Esophagus muscularis mucosa (tissue), 4 donors: ENCODE measurements at regions not wholly inside any gene's neighbourhood (a gene's known extent, or its start where the extent isn't known, plus 50 kb on each side); places are given as distances from the start of the nearest gene placed in this dataset.

Source experiments
- DNase-seq: peaks from one replicate; pipeline ENCODE4 v3.0.0-alpha.2; 2017; ENCODE audit errors: extremely low spot score
- H3K27ac ChIP-seq, 4 donors: fragments of 200-600 bp; sonication (generic); replicated peaks in 1 of 4; 1 replicate in 3 of 4; 2 replicates in 1 of 4; pipeline ENCODE4 v1.5.1; 2016 to 2019; ENCODE audit warnings: mild to moderate bottlenecking in 1 of 4
- H3K27me3 ChIP-seq, 4 donors: fragments of 200-600 bp; sonication (generic); one replicate each; pipeline versions ENCODE4 v1.5.1 to v1.6.0; 2016 to 2019
- H3K36me3 ChIP-seq, 4 donors: fragments of 200-600 bp; sonication (generic); one replicate each; pipeline ENCODE4 v1.5.1; 2016 to 2019
- H3K4me1 ChIP-seq, 4 donors: fragments of 200-600 bp; sonication (generic); one replicate each; pipeline ENCODE4 v1.5.1; 2016 to 2019
- H3K4me3 ChIP-seq, 4 donors: fragments of 200-600 bp; sonication (generic); 1 replicate in 2 of 4; 2 replicates in 2 of 4; pipeline ENCODE4 v1.5.1; 2016 to 2019; ENCODE audit warnings: mild to moderate bottlenecking in 4 of 4, moderate library complexity in 1 of 4
- H3K9me3 ChIP-seq, 4 donors: fragments of 200-600 bp; sonication (generic); 1 replicate in 3 of 4; 2 replicates in 1 of 4; pipeline ENCODE4 v1.5.1; 2016 to 2019
- EP300 ChIP-seq: sonication (generic); formaldehyde crosslinking; IDR thresholded peaks from one replicate; pipeline ENCODE4 v1.6.1; 2017; ENCODE audit warnings: antibody characterized with exemption
- POLR2A ChIP-seq: fragments of 450-650 bp; IDR thresholded peaks from one replicate; pipeline ENCODE4 v1.6.1; 2017; ENCODE audit warnings: antibody characterized with exemption, moderate library complexity, mild to moderate bottlenecking, low read depth
- POLR2AphosphoS5 ChIP-seq, 2 donors: sonication (generic); formaldehyde crosslinking; IDR thresholded peaks; one replicate each; pipeline ENCODE4 v1.6.1; 2017; ENCODE audit warnings: antibody characterized with exemption in 2 of 2
- WGBS: methylation state at CpG from one replicate; pipeline ENCODE4 v1.1.5; 2018; 5-methylcytosine and 5-hydroxymethylcytosine counted together
- intact Hi-C: fragments of 100-400 bp; cut with DNase I; formaldehyde crosslinking; loops from one replicate; pipeline ENCODE4 v1.15.1; 2023
- TF ChIP-seq, protein P1 (sequence below), 3 experiments: fragments of 200-600 bp in 2 of 3; fragments of 450-650 bp in 1 of 3; sonication (generic) in 2 of 3; IDR thresholded peaks; one replicate each; pipeline ENCODE4 v1.5.1; 2017 to 2019; ENCODE audit warnings: antibody characterized with exemption in 3 of 3, mild to moderate bottlenecking in 2 of 3, moderate library complexity in 1 of 3

DNA sequence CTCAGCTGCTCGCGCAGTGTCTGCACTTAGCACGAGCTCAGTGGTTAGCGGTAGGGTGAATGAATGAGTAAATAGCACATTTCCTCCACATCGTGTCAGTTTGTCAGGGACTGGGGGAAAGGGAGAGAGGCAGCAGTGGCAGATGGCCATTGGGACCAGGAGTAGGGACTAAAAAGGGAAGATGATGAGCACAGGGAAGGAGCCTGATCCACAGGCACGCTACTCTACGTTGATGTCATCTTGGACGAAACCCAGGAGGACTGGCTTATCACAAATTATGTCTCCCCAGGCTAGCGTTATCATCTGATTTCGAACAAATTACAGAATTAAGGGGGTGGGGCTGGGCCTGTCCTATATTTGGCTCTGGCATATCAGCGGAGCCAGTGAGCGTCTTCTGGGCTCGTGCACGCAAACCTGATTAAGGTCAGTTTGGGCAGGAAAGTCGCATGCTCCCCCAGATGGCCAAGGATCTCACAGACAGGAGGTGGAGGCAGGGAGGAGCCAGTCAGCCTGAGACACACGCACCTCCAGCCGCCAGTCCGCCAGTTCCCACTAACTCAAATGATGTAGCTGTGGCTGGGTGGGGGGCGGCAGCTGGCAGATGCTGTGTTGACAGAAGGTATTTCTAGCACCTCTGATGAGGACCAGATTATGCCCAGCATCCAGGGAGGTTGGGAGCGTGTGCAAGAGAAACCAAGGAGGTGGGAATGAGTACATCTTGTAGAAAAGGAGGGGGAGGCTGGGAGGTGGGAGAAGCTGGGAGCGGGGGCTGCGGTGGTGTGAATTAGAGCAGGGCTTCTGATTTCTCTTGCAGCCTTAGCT lies 97.4 kb upstream of the PRDM11 start:
- H3K4me1 ChIP-seq, result peaks cover 44 to 54% (median 49%) of the 10 kb centered on the region in 4 donors
- WGBS, result 51% methylated on average over 22 of the region's 22 CpGs
- H3K27me3 ChIP-seq, result no peaks in the 10 kb centered on the region
- H3K36me3 ChIP-seq, result no peaks in the 10 kb centered on the region
- DNase-seq, result no peak
- intact Hi-C loops, result no loop called here
- H3K9me3 ChIP-seq, result no peaks in the 10 kb centered on the region
- H3K27ac ChIP-seq, result no peak overlapping the region
- H3K4me3 ChIP-seq, result no peak overlapping the region
- TF ChIP-seq EP300 (no peak), POLR2A (no peak), POLR2AphosphoS5 (IDR thresholded peaks at IDR 0.05) (no peak)
- TF ChIP-seq, protein P1, sequence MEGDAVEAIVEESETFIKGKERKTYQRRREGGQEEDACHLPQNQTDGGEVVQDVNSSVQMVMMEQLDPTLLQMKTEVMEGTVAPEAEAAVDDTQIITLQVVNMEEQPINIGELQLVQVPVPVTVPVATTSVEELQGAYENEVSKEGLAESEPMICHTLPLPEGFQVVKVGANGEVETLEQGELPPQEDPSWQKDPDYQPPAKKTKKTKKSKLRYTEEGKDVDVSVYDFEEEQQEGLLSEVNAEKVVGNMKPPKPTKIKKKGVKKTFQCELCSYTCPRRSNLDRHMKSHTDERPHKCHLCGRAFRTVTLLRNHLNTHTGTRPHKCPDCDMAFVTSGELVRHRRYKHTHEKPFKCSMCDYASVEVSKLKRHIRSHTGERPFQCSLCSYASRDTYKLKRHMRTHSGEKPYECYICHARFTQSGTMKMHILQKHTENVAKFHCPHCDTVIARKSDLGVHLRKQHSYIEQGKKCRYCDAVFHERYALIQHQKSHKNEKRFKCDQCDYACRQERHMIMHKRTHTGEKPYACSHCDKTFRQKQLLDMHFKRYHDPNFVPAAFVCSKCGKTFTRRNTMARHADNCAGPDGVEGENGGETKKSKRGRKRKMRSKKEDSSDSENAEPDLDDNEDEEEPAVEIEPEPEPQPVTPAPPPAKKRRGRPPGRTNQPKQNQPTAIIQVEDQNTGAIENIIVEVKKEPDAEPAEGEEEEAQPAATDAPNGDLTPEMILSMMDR (IDR thresholded peaks at IDR 0.05), result no peak

DNA sequence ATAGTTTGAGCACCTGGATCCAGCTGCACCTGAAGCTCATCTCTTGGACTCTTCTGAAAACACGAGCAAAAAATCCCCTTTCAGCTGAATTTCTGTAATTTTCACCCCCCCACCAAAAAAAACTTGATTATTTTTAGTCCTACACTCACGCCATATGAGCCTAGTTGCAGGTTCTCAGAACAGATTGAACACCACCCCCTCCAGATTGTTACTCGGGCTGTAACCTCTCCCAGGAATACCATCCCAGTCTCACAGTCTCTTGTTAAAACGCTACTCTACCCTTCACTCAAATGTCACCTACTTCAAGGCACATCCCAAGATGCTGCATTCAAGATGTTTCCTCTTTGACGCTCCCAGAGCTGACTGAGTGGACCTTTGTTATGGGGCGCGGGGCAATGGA lies 96.3 kb upstream of the PRDM11 start:
- Histone ChIP-seq H3K36me3 (no peaks in the 10 kb centered on the region), H3K9me3 (no peaks in the 10 kb centered on the region), H3K4me1 (peaks cover 44 to 48% (median 46%) of the 10 kb centered on the region in 4 donors), H3K27me3 (no peaks in the 10 kb centered on the region), H3K27ac (no peak overlapping the region), H3K4me3 (no peak overlapping the region)
- 94% methylated on average over 7 of the region's 7 CpGs for WGBS
- TF ChIP-seq EP300 (no peak), POLR2AphosphoS5 (IDR thresholded peaks at IDR 0.05) (no peak), POLR2A (no peak)
- TF ChIP-seq, protein P1 (IDR thresholded peaks at IDR 0.05), result no peak
- intact Hi-C loops, result no loop called here
- no peak for DNase-seq

DNA sequence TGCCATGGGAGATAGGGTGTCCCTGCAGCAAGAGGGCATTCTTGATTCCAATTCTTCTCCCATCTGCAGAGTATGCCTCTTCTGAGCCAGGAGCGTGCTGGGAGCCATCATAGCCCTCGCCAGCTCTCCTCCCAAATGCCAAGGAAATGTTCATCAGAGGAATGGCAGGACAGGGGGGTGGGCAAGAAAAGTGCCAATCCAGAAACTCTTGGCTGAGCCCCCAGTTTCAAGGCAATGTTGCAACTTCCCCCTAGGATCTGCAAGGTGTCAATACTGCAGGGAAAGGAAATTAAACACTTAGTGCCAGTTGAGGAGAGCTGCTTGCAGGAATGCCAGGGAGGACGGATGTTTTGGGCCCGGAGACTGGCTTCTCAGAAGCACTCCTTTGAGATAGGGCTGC lies 94.8 kb upstream of the PRDM11 start:
- H3K9me3 ChIP-seq, result no peaks in the 10 kb centered on the region
- H3K4me1 ChIP-seq, result peaks cover 30 to 33% (median 31%) of the 10 kb centered on the region in 4 donors
- intact Hi-C loops, result no loop called here
- H3K27ac ChIP-seq, result no peak overlapping the region
- H3K27me3 ChIP-seq, result no peaks in the 10 kb centered on the region
- H3K4me3 ChIP-seq, result no peak overlapping the region
- no peaks in the 10 kb centered on the region for H3K36me3 ChIP-seq
- no peak for DNase-seq
- WGBS, result 81% methylated on average over 4 of the region's 4 CpGs
- TF ChIP-seq POLR2A (no peak), POLR2AphosphoS5 (IDR thresholded peaks at IDR 0.05) (no peak), EP300 (no peak)
- TF ChIP-seq, protein P1 (IDR thresholded peaks at IDR 0.05), result no peak

DNA sequence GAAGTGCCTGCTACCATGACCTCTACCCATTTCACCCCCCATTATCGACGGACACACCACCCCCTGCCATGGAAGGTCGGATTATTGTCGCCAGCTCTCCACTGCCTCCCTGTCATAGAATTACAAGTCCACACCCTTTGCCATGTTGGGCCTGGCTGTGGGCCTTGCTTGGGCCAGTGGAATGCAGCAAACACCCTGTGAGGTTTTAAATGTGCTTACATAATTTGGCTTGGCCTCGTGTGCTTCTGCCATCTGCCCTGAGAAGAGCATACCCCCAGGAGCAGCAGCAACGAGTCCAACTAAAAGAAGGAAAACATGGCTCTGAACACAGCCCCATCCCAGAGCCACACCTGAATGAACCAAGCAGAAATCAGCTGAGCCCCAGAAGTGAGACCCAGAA lies 94.1 kb upstream of the PRDM11 start:
- WGBS, result 80% methylated on average over 6 of the region's 6 CpGs
- H3K4me3 ChIP-seq, result no peak overlapping the region
- DNase-seq, result no peak
- no peaks in the 10 kb centered on the region for H3K9me3 ChIP-seq
- TF ChIP-seq EP300, result no peak
- no peak for TF ChIP-seq POLR2AphosphoS5 (IDR thresholded peaks at IDR 0.05)
- TF ChIP-seq, protein P1 (IDR thresholded peaks at IDR 0.05), result no peak
- no peak for TF ChIP-seq POLR2A
- no peaks in the 10 kb centered on the region for H3K27me3 ChIP-seq
- H3K36me3 ChIP-seq, result no peaks in the 10 kb centered on the region
- intact Hi-C loops, result no loop called here
- no peak overlapping the region for H3K27ac ChIP-seq
- peaks cover 22 to 25% (median 24%) of the 10 kb centered on the region in 4 donors for H3K4me1 ChIP-seq
